ENCODE measurements at regions not wholly inside any gene's neighbourhood (a gene's known extent, or its start where the extent isn't known, plus 50 kb on each side); places are given as distances from the start of the nearest gene placed in this dataset.

GRCh38 chr1:57503337-57503736 lies 79.5 kb upstream of the DAB1 start:
- no peak overlapping the region for H3K9ac ChIP-seq (ENCODE audit: insufficient read depth in 1 of 2, low read depth in 2 of 2, low read length in 2 of 2)
- 0% methylated on average over 1 of the region's 1 CpG for WGBS (ENCODE audit: insufficient coverage, low coverage, missing lambda C conversion rate)
- no peak overlapping the region for H2AFZ ChIP-seq (ENCODE audit: low read depth, low read length)
- no peaks in the 10 kb centered on the region for H3K9me3 ChIP-seq (replicated peaks; ENCODE audit: control insufficient read depth, insufficient read depth, low read depth, low read length)
- CTCF ChIA-PET (ENCODE audit: low intra/inter-chr PET ratio), result no interaction called here
- POLR2A ChIA-PET, result no interaction called here
- in situ Hi-C loops (cut with MboI) (no loop called here), intact Hi-C loops (cut with micrococcal nuclease) (no loop called here)
- no peak overlapping the region for H3K4me3 ChIP-seq
- H3K79me2 ChIP-seq (ENCODE audit: control insufficient read depth, insufficient read depth, low read length), result no peaks in the 10 kb centered on the region
- no TSS peak for BruUV-seq (replicated peaks)
- H3K4me1 ChIP-seq (replicated peaks in 1 of 2; ENCODE audit: control insufficient read depth in 2 of 2, insufficient read depth in 2 of 2, low read length in 2 of 2), result no peaks in the 10 kb centered on the region
- FAIRE-seq, result no peak
- H3K9me1 ChIP-seq (ENCODE audit: control insufficient read depth, insufficient read depth, low read length), result no peaks in the 10 kb centered on the region
- H3K4me2 ChIP-seq (ENCODE audit: insufficient read depth, low read length), result no peak overlapping the region
- no peak overlapping the region for H3K27ac ChIP-seq (ENCODE audit: extremely low read depth, low read depth, low read length)
- no peaks in the 10 kb centered on the region for H4K20me1 ChIP-seq (replicated peaks; ENCODE audit: control insufficient read depth, insufficient read depth, low read length)
- TF ChIP-seq ZNF3 (CRISPR knock-in tag; IDR thresholded peaks at IDR 0.05) (no peak), RBM34 (IDR thresholded peaks at IDR 0.05; ENCODE audit: borderline replicate concordance, insufficient read depth, low read length) (no peak)
- no peak for DNase-seq (ENCODE audit: extremely low read depth in 1 of 4, low spot score in 3 of 4)
- H3K36me3 ChIP-seq (ENCODE audit: control insufficient read depth, insufficient read depth, low read length), result no peaks in the 10 kb centered on the region
- ATAC-seq, result no peak
- H3K27me3 ChIP-seq (ENCODE audit: control insufficient read depth in 2 of 2, insufficient read depth in 2 of 2, low read length in 2 of 2), result no peaks in the 10 kb centered on the region

- no TSS peak for BruUV-seq (replicated peaks)
- Histone ChIP-seq H3K79me2 (ENCODE audit: control insufficient read depth, insufficient read depth, low read length) (no peaks in the 10 kb centered on the region), H4K20me1 (replicated peaks; ENCODE audit: control insufficient read depth, insufficient read depth, low read length) (no peaks in the 10 kb centered on the region), H3K4me1 (replicated peaks in 1 of 2; ENCODE audit: control insufficient read depth in 2 of 2, insufficient read depth in 2 of 2, low read length in 2 of 2) (no peaks in the 10 kb centered on the region), H3K9me1 (ENCODE audit: control insufficient read depth, insufficient read depth, low read length) (no peaks in the 10 kb centered on the region), H3K4me3 (no peak overlapping the region), H3K9me3 (replicated peaks; ENCODE audit: control insufficient read depth, insufficient read depth, low read depth, low read length) (no peaks in the 10 kb centered on the region), H3K36me3 (ENCODE audit: control insufficient read depth, insufficient read depth, low read length) (no peaks in the 10 kb centered on the region), H3K27ac (ENCODE audit: extremely low read depth, low read depth, low read length) (no peak overlapping the region), H2AFZ (ENCODE audit: low read depth, low read length) (no peak overlapping the region), H3K4me2 (ENCODE audit: insufficient read depth, low read length) (no peak overlapping the region), H3K27me3 (ENCODE audit: control insufficient read depth in 2 of 2, insufficient read depth in 2 of 2, low read length in 2 of 2) (no peaks in the 10 kb centered on the region), H3K9ac (ENCODE audit: insufficient read depth in 1 of 2, low read depth in 2 of 2, low read length in 2 of 2) (no peak overlapping the region)
- TF ChIP-seq HMBOX1 (IDR thresholded peaks at IDR 0.05) (no peak), ETS1 (conservative IDR thresholded peaks at IDR 0.05; ENCODE audit: control insufficient read depth, low read depth, low read length) (no peak)
- DNase-seq (ENCODE audit: extremely low read depth in 1 of 4, low spot score in 3 of 4), result no peak
- no peak for ATAC-seq
- 0% methylated on average over 6 of the region's 6 CpGs for WGBS (ENCODE audit: insufficient coverage, low coverage, missing lambda C conversion rate)
- FAIRE-seq, result no peak
- CTCF ChIA-PET (ENCODE audit: low intra/inter-chr PET ratio), result no interaction called here
- in situ Hi-C loops (cut with MboI), result no loop called here
- POLR2A ChIA-PET, result interaction anchor here (1.5 kb wide), 1 partner anchor 8 kb away, joined by 3 read pairs; no protein-coding TSS in a partner anchor
- intact Hi-C loops (cut with micrococcal nuclease), result no loop called here
Measured at GRCh38 chr1:57500136-57500830, 76.4 kb upstream of the DAB1 start.

Measured in K562 (cell line).